Inflammatory macrophage (primary cell): ENCODE measurements at regions not wholly inside any gene's neighbourhood (a gene's known extent, or its start where the extent isn't known, plus 50 kb on each side); places are given as distances from the start of the nearest gene placed in this dataset.

ENCODE experiments used
- DNase-seq, 2 donors: peaks; one replicate each; pipeline ENCODE4 v3.0.0-alpha.2; 2020 to 2022

GRCh38 chr18:24628326-24628725 lies 167.9 kb downstream of the HRH4 start:
- no peak for DNase-seq

DNA sequence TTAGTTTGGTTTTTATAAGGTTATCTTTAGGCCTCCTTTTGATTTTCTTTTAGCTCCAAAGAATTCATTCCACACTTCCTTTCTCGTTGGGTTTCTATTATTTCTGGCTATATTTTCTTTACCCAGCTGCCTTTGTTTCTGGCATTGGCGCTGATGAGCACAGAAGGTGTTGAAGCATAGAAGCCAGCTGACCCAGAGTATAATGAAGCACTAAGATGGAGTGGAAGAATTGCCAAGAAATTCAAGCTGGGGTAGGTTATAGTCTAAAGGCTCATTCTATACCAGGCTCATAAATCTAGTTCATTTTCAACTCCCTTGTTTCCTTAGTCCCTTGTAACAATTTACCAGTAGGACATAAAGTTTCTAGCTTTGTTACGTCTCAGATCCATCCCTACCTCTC lies 169.5 kb downstream of the HRH4 start:
- DNase-seq: no peak

DNA sequence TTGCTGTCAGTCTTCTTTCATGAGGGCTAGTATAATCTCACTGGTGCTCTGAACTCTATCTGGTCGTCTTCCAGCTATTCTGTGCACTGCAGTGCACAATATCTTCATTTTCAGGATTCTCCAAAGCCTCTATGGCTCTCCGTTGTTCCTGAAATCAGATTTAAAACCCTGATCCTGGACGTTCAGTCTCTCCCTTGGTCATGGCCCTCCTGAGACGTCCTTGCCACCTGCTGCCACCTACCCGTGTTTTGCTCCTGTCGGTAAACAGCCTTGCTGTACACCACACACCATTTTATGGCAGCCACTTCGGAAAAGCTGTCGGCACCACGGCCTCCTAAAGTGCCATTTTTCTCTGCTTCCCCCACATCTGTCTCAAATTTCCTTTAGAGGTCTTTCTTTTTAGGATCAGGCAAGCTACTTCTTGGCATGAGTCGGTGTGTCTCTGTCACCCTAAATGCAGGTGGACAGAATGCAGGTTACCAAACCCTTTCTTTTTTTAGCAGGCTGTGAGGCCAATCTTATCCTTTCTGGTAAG lies 170.0 kb downstream of the HRH4 start:
- no peak for DNase-seq

- DNase-seq: peak in 1 of 2 donors; percentile 3
Observed at GRCh38 chr18:24631243-24632025, 171.0 kb downstream of the HRH4 start.

DNA sequence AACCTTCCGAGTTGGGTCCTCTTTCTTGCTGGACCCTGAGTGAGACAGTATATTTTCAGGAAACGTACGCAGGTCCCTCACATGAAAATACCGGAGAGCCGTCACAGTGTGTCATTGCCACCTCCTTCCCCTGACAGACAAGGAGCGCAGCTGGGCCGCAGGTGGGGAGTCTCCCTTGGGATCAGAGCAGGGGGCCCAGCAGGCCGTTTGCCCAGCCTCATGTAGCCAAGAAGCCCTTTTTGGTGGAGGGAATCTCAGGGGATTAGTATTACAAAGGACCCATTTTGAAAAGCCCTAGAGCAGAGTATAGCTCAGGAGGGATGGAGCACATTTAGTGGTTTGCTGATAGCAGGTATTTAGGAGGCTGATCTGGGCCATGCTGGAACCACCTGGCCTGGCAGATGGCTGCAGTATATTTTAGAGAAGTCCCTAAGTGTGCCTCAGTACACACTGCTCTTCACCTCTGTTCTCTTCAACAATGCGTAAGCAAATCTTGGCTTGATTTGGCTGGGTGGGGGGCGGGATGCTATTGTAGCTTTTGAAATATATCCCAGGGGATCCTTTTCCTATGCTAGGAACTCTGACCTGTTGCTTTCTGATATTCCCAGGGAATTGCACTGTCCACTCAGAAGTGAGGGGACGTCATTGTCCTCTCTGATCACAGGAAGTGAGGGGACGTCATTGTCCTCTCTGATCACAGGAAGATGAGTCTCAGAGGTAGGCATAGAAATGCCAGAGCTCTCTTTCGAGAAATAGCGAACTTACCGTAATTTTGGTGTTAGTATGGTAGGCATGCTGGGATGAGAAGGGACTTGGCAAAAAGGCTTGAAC lies 171.9 kb downstream of the HRH4 start:
- DNase-seq: no peak

- no peak for DNase-seq
Observed at GRCh38 chr18:24633121-24633520, 172.7 kb downstream of the HRH4 start.

GRCh38 chr18:24649571-24649970 lies 189.1 kb downstream of the HRH4 start:
- no peak for DNase-seq

GRCh38 chr18:24651434-24651833 lies 191.0 kb downstream of the HRH4 start:
- DNase-seq: no peak

DNA sequence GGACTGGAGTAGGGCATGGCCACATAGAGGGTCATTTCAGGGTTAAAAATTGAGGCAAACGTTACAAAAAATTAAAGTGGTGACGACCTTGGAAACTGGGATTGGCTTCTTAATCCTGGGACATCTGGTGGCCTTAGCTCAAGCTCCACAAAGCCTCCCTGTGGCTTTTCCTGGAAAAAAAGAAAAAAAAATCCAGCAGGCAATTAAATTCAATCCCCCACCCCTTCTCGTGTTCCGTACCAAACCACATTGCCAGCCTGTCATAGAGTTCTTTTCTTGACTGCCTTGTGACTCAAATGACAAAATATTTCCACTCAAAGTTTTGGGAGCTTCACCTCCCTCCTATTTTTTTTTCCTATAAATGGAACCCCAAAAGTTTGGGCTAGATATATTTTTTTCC lies 195.6 kb downstream of the HRH4 start:
- no peak for DNase-seq

DNA sequence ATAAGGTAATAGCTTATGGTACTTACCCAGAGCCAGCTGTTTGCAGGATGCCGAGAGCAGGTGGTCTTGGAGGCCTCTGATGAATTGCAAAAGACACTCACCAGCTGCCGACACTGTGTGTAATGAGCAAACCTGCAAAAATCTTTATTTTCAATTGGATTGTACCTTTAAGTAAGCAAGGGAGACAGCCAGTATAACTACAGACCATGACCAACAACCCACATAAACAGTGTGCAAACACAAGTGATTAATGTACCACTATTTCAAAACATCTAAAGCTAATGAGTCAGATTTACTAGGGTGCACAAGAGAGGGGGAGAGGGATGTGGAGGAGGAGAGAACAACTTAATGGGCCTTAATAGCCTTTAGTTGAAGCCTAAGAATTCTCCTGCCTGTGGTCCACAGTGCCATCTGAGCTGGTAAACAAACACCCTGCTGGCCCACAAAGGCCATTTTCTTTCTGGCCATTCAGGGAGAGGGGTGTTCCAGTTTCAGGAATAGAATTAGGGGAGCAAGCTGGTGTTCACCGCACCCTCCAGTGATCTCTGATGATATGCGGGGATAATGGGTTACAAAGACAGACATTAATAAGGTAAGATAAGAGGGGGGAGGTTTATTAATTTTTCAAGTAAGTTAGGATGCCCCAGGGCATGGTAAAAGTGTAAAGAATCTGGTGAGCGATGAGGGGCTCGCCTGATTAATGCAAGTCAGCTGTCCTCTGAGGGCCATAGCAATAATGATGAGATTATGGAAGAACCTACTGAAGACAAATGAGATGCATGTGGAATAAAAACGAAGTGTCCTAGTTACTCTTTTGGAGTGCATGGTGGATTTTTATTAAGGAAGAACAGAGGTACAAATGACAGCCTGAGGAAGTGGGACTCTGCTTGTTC lies 196.4 kb downstream of the HRH4 start:
- DNase-seq: no peak

GRCh38 chr18:24657444-24657842 lies 197.0 kb downstream of the HRH4 start:
- DNase-seq: no peak

- DNase-seq: no peak
Observed at GRCh38 chr18:24658302-24658701, 197.9 kb downstream of the HRH4 start.

DNA sequence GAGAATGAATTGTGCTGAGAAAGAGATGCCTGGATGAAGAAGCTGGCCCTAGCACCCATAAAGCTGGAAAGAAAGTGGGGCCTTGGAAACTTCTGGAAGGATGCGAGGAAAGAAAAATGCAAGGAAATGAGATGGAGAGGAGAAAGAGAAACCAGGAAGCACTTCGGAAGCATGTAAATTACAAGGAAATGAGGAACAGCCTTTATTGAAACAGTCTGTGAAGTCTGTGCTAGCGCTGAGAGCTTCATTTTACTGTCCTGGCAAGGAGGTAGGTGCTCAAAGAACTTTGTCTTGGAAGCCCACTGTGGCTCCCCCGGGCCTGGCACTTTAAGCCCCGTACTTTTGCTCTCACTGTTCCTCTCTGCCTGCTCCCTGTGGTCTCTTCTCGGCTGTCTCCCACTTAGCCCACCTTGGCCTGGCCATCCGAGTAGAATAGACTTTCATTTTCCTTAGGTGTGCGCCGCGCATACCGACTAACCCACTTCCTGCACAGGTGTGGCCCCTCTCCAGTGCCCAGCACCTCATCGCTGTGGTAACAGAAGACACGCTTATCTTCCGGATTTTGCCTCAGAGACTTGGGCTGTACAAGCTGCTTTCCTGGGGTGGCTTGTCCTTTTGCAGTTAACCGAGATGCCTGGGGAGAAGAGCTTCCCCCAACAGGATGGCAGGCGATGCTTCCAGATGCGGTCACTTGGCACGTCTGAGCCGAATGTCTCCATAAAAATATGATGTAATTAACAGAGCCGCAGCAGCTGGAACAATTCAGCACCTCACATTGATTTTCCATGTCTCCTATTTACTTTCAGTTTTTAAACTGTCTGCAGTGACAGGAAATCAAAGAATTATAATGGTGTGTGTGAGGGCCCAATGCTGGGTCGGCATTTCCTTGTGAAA lies 199.6 kb downstream of the HRH4 start:
- DNase-seq: no peak

DNA sequence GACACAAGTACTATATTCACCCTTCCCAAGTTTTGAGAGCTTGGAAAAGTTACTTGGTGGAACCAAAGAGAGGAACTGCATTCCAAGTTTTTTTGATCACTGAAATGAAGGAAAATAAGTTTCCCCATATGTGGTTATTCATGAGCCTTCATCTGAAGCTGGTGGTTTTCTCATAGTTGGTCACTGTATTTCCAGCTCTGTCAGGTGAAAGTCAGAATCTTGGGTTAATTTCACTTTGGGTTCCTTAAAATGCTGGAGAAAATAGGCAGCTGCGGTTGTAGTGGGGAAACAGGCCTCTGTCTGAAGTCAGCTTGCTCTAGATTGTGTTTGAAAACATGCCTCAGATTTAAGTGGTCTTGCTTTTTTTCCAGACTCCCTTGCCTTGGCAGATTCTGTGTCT lies 200.5 kb downstream of the HRH4 start:
- peak in 1 of 2 donors; percentile 12 for DNase-seq

GRCh38 chr18:24662412-24662821 lies 202.0 kb downstream of the HRH4 start:
- no peak for DNase-seq

- no peak for DNase-seq
Observed at GRCh38 chr18:24663026-24663425, 202.6 kb downstream of the HRH4 start.

- DNase-seq: no peak
Observed at GRCh38 chr18:24669015-24669414, 208.6 kb downstream of the HRH4 start.

GRCh38 chr18:24669502-24669901 lies 209.1 kb downstream of the HRH4 start:
- no peak for DNase-seq

- no peak for DNase-seq
Observed at GRCh38 chr18:24672165-24672941, 211.9 kb downstream of the HRH4 start.

- no peak for DNase-seq
Observed at GRCh38 chr18:24674200-24674599, 213.8 kb downstream of the HRH4 start.

DNA sequence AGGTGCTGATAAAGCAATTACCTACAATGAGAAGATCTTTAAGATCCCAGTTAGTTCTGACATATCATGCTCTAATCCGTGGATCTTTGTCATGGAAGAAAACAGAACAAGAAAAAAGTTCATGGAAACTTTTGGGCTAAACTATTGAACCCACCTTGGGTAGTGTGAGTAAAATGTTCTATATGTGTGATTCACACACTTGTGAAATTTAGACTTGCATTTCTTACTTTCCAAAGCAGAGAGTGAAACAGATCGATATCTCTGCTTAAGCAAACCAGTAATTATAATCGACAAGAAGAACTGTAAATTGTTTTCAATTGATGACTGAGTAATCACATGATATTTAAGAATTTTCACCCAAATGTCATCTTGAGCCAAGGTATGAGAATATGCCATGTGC lies 214.2 kb downstream of the HRH4 start:
- no peak for DNase-seq
